ENCODE measurements at regions not wholly inside any gene's neighbourhood (a gene's known extent, or its start where the extent isn't known, plus 50 kb on each side); places are given as distances from the start of the nearest gene placed in this dataset.

DNA sequence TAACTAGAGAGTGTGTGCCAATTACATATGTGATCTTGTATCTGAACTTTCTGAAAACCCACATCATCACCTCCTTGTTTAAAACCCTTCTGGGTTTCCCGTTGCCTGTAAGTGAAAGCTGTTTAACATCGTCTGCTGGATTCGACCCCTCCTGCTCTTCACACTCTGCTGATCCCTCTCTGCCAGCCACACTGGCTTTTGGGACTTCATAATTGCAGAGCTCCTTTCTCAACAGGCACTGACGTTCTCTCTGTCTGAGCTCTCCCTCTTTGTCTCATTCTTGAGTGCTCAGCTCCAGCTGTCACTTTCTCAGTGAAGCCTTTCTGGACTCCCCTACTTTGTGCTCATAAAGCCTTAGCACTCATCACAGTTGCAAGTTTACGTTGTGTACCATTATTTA lies 153.9 kb downstream of the CEP135 start:
- Histone ChIP-seq H3K27ac (replicated peaks) (no peak overlapping the region), H3K27me3 (ENCODE audit: insufficient read depth, poor library complexity, severe bottlenecking) (no peaks in the 10 kb centered on the region), H3K4me3 (replicated peaks; ENCODE audit: insufficient read depth, low read length) (no peak overlapping the region)
- no peak for DNase-seq (ENCODE audit: low read depth in 1 of 2, low spot score in 1 of 2)
- TF ChIP-seq GABPA (IDR thresholded peaks at IDR 0.05; ENCODE audit: low read depth) (no peak), POLR2AphosphoS5 (IDR thresholded peaks at IDR 0.05; ENCODE audit: low read depth) (no peak), CTCF (IDR thresholded peaks at IDR 0.05; ENCODE audit: insufficient read depth, low read length) (no peak), SPI1 (IDR thresholded peaks at IDR 0.05; ENCODE audit: borderline replicate concordance, low read depth) (no peak)

DNA sequence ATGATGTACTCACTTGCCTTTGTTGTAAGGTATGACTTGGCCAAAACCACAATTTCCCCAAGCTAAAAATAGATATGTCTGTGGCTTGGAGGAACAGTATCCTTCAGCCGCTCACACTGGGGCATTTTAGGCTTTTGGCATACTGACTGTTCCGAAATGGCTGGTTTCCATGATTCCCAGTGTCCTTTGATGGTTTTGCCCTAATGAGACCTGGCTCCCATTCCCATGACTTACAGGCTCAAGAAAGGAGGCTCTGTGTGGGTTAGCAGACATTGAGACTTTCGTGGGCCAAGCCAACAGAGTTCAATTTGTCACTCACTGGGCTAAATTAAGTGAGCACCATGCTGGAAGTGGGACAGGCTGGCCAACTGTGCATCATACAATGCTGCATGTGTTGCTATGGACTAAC lies 150.6 kb downstream of the CEP135 start:
- DNase-seq (ENCODE audit: low read depth in 1 of 2, low spot score in 1 of 2) = no peak
- no peak overlapping the region for H3K4me3 ChIP-seq (replicated peaks; ENCODE audit: insufficient read depth, low read length)
- H3K27me3 ChIP-seq (ENCODE audit: insufficient read depth, poor library complexity, severe bottlenecking) = no peaks in the 10 kb centered on the region
- no peak for TF ChIP-seq GABPA (IDR thresholded peaks at IDR 0.05; ENCODE audit: low read depth)
- no peak for TF ChIP-seq REST (IDR thresholded peaks at IDR 0.05; ENCODE audit: insufficient replicate concordance, low read depth)
- no peak for TF ChIP-seq SPI1 (IDR thresholded peaks at IDR 0.05; ENCODE audit: borderline replicate concordance, low read depth)
- TF ChIP-seq POLR2AphosphoS5 (IDR thresholded peaks at IDR 0.05; ENCODE audit: low read depth) = no peak
- no peak for TF ChIP-seq CTCF (IDR thresholded peaks at IDR 0.05; ENCODE audit: insufficient read depth, low read length)
- no peak overlapping the region for H3K27ac ChIP-seq (replicated peaks)

DNA sequence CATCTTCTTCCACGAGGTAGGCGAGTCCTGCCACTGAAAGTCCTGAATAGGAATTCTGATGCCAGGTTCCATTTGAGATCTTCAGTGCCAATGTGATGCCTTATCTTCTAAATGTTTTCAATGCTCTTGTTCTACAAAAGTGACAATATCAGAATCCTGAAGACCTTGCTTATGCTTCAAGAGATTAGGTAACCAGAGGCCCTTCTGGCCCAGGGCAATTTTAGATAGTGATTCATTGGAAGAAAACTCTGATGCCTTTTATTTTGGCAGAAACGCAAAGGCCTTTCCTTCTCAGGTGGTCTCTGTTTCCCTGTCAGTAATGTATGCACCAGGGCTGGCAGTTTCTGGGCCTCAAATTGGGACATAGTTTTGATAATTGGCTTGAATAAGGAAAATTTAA lies 144.8 kb downstream of the CEP135 start:
- DNase-seq (ENCODE audit: low read depth in 1 of 2, low spot score in 1 of 2) = no peak
- no peak for TF ChIP-seq GABPA (IDR thresholded peaks at IDR 0.05; ENCODE audit: low read depth)
- TF ChIP-seq SPI1 (IDR thresholded peaks at IDR 0.05; ENCODE audit: borderline replicate concordance, low read depth) = no peak
- no peak for TF ChIP-seq CTCF (IDR thresholded peaks at IDR 0.05; ENCODE audit: insufficient read depth, low read length)
- TF ChIP-seq REST (IDR thresholded peaks at IDR 0.05; ENCODE audit: insufficient replicate concordance, low read depth) = no peak
- no peak for TF ChIP-seq POLR2AphosphoS5 (IDR thresholded peaks at IDR 0.05; ENCODE audit: low read depth)
- Histone ChIP-seq H3K4me3 (replicated peaks; ENCODE audit: insufficient read depth, low read length) (no peak overlapping the region), H3K27ac (replicated peaks) (no peak overlapping the region), H3K27me3 (ENCODE audit: insufficient read depth, poor library complexity, severe bottlenecking) (no peaks in the 10 kb centered on the region)

DNA sequence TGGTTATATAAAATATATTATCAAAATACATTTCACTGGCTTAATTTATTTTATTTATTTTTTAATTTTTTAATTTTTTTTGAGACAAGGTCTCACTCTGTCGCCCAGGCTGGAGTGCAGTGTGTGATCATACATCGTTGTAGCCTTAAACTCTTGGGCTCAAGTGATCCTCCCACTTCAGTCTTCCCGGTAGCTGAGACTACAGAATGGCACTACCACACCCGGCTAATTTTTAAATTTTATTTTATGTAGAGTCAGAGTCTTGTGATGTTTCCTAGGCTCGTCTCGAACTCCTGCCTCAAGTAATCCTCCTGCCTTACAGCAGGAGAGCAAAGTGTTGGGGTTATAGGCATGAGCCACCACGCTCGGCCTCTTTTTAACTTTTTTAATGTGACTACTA lies 143.8 kb downstream of the CEP135 start:
- DNase-seq (ENCODE audit: low read depth in 1 of 2, low spot score in 1 of 2) = no peak
- no peak overlapping the region for H3K4me3 ChIP-seq (replicated peaks; ENCODE audit: insufficient read depth, low read length)
- H3K27me3 ChIP-seq (ENCODE audit: insufficient read depth, poor library complexity, severe bottlenecking) = no peaks in the 10 kb centered on the region
- TF ChIP-seq GABPA (IDR thresholded peaks at IDR 0.05; ENCODE audit: low read depth) = no peak
- TF ChIP-seq CTCF (IDR thresholded peaks at IDR 0.05; ENCODE audit: insufficient read depth, low read length) = no peak
- TF ChIP-seq POLR2AphosphoS5 (IDR thresholded peaks at IDR 0.05; ENCODE audit: low read depth) = no peak
- TF ChIP-seq REST (IDR thresholded peaks at IDR 0.05; ENCODE audit: insufficient replicate concordance, low read depth) = no peak
- no peak for TF ChIP-seq SPI1 (IDR thresholded peaks at IDR 0.05; ENCODE audit: borderline replicate concordance, low read depth)
- H3K27ac ChIP-seq (replicated peaks) = no peak overlapping the region
